ENCODE measurements at regions not wholly inside any gene's neighbourhood (a gene's known extent, or its start where the extent isn't known, plus 50 kb on each side); places are given as distances from the start of the nearest gene placed in this dataset.
"Not testable (repeated sequence)": the region's sequence is repeated elsewhere in the genome, so short reads cannot be mapped to it uniquely, and the experiment has no call there.

DNA sequence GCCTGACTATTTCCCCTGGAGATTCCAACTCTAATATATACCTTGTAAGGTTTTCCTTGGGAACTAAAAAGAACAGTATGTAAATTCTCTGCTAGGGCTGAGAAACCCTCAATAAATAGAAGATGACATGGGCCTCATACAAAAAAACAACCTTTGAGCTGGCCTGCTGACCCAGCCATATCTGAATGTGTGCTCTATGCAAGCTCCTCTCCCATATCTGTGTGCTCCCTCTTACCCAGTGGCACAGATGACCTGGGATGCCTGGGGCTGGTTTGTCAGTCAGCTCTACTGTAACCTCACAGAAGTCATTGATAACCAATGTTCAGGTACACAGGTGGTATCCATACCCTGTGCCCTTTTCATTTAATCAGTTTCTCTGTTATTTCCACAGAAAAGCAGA lies 329.2 kb downstream of the SEC16B start:
- H3K4me3 Mint-ChIP-seq: no peak overlapping the region
- H3K27me3 Mint-ChIP-seq (ENCODE audit: low read depth): no peaks in the 10 kb centered on the region
- CTCF ChIA-PET: no interaction called here
- intact Hi-C loops (cut with micrococcal nuclease): no loop called here
- no peaks in the 10 kb centered on the region for H3K36me3 Mint-ChIP-seq (ENCODE audit: low read depth)
- H3K4me1 Mint-ChIP-seq (ENCODE audit: low read depth): no peaks in the 10 kb centered on the region
- DNase-seq: no peak
- peaks cover 1% of the 10 kb centered on the region for H3K9me3 Mint-ChIP-seq
- H3K27ac Mint-ChIP-seq: no peak overlapping the region

DNA sequence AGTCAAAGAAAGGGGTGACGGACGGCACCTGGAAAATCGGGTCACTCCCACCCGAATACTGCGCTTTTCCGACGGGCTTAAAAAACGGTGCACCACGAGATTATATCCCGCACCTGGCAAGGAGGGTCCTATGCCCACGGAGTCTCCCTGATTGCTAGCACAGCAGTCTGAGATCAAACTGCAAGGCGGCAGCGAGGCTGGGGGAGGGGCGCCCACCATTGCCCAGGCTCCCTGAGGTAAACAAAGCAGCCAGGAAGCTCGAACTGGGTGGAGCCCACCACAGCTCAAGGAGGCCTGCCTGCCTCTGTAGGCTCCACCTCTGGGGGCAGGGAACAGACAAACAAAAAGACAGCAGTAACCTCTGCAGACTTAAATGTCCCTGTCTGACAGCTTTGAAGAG lies 335.7 kb downstream of the SEC16B start:
- H3K4me3 Mint-ChIP-seq; H3K36me3 Mint-ChIP-seq (ENCODE audit: low read depth); H3K27me3 Mint-ChIP-seq (ENCODE audit: low read depth); DNase-seq; H3K27ac Mint-ChIP-seq; H3K9me3 Mint-ChIP-seq; CTCF ChIA-PET; H3K4me1 Mint-ChIP-seq (ENCODE audit: low read depth); intact Hi-C loops (cut with micrococcal nuclease): not testable (repeated sequence)

DNA sequence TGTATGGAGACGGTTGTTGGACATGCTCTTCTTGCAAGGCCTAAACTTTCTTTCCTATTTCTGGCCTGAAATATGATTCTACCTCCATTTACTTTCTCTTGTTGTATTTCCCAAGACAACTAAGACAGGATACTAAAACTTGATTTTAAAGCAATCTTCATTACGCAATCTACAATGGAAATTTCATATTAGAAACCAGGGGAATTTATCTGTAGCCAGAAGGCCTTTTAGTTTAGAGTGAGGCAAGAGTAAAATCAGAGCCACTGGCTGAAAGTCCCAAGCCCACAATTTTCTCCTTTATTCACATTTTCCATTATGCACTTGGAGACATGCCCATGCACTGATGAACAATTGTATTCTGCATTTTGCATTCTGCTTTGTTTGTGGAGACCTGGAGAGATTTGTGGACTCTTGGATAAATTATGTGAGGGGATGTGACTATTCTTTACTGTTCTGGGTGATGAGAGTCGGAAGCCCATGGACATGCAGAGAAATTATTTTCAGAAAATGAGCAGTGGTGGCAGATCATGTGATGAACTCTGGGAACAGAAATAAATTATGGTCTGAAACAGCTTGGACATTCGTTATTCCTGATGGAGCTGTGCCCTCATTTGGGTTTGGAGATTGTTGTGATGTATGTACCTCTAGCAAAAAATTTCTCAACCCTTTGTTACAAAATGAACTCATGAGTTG lies 336.8 kb downstream of the SEC16B start:
- H3K4me3 Mint-ChIP-seq: no peak overlapping the region
- H3K27ac Mint-ChIP-seq: no peak overlapping the region
- no peaks in the 10 kb centered on the region for H3K4me1 Mint-ChIP-seq (ENCODE audit: low read depth)
- H3K27me3 Mint-ChIP-seq (ENCODE audit: low read depth): no peaks in the 10 kb centered on the region
- no peaks in the 10 kb centered on the region for H3K36me3 Mint-ChIP-seq (ENCODE audit: low read depth)
- intact Hi-C loops (cut with micrococcal nuclease): no loop called here
- H3K9me3 Mint-ChIP-seq: peaks cover 8% of the 10 kb centered on the region
- CTCF ChIA-PET: no interaction called here
- DNase-seq: no peak

DNA sequence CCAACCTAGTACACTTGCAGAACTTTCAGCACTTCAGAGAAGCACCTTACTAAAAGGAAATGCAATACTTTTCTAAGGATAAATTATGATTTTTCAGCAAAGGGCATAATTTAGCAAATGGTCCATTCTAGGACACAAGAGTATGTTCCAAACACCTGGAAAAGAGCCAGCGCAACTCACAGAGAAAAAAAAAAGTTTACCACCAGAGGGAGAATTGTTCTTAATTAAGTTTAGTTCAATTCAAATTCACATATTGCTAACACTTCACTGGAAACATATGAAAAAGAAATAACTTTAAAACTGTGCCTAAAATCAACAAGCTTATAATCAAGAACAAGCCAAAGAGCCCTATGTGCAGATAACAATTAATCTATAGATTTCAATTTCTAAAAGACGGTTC lies 338.1 kb downstream of the SEC16B start:
- no peak overlapping the region for H3K27ac Mint-ChIP-seq
- intact Hi-C loops (cut with micrococcal nuclease): no loop called here
- no peak for DNase-seq
- no peak overlapping the region for H3K4me3 Mint-ChIP-seq
- H3K4me1 Mint-ChIP-seq (ENCODE audit: low read depth): no peaks in the 10 kb centered on the region
- no peaks in the 10 kb centered on the region for H3K27me3 Mint-ChIP-seq (ENCODE audit: low read depth)
- H3K36me3 Mint-ChIP-seq (ENCODE audit: low read depth): no peaks in the 10 kb centered on the region
- peaks cover 7% of the 10 kb centered on the region for H3K9me3 Mint-ChIP-seq
- CTCF ChIA-PET: no interaction called here

DNA sequence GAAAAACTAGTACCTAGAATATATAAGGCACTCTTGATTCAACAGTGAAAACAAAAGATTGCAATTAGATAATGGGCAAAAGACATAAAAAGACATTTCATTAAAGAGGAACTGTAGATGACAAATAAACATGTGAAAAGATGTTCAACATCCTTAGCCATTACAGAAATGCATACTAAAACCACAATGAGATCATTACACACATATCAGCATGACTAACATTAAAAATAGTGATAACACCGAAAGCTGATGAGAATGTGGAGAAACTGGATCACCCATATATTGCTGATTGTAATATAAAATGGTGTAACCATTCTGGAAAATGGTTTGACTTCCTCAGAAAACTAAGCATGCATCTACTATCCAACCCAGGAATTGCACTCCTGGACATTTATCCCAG lies 340.3 kb downstream of the SEC16B start:
- no peak overlapping the region for H3K4me3 Mint-ChIP-seq
- CTCF ChIA-PET: no interaction called here
- H3K4me1 Mint-ChIP-seq (ENCODE audit: low read depth): no peaks in the 10 kb centered on the region

DNA sequence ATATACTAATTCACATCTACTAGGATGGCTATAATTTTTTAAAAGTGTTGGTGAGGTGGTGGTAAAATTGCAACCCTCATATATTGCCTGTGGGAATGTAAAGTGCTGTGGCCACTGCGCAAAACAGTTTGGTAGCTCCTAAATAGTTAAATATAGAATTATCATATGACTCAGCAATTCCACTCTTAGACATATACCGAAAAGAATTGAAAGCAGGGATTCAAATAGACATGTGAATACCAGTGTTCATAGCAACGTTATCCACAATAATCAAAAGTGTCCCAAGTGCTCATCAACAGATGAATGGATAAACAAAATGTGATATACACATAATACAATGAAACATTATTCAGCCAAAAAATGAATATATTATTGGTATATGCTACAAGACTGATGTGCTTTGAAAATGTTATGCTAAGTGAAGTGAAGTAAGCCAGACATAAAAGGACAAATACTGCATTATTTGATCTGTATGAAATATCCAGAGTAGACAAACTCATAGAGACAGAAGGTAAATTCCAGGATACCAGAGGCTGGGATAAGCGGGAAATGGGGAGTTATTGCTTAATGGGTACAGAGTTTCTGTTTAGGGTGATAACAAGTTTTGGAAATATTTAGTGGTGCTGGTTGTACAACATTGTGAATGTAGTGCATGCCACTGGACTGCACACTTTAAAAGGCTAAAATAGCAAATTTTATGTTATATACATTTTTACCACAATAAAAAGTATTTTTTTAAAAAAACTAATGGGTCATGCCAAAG lies 342.5 kb downstream of the SEC16B start:
- Mint-ChIP-seq H3K4me3 (no peak overlapping the region), H3K36me3 (ENCODE audit: low read depth) (no peaks in the 10 kb centered on the region), H3K27me3 (ENCODE audit: low read depth) (no peaks in the 10 kb centered on the region), H3K9me3 (peaks cover 6% of the 10 kb centered on the region), H3K27ac (no peak overlapping the region), H3K4me1 (ENCODE audit: low read depth) (no peaks in the 10 kb centered on the region)
- intact Hi-C loops (cut with micrococcal nuclease): no loop called here
- CTCF ChIA-PET: no interaction called here
- DNase-seq: no peak

More for the DNA sequence above, 340.3 kb downstream of the SEC16B start:
- Mint-ChIP-seq H3K36me3 (ENCODE audit: low read depth) (no peaks in the 10 kb centered on the region), H3K27ac (no peak overlapping the region), H3K9me3 (peaks cover 7% of the 10 kb centered on the region), H3K27me3 (ENCODE audit: low read depth) (no peaks in the 10 kb centered on the region)
- no peak for DNase-seq
- intact Hi-C loops (cut with micrococcal nuclease): no loop called here

DNA sequence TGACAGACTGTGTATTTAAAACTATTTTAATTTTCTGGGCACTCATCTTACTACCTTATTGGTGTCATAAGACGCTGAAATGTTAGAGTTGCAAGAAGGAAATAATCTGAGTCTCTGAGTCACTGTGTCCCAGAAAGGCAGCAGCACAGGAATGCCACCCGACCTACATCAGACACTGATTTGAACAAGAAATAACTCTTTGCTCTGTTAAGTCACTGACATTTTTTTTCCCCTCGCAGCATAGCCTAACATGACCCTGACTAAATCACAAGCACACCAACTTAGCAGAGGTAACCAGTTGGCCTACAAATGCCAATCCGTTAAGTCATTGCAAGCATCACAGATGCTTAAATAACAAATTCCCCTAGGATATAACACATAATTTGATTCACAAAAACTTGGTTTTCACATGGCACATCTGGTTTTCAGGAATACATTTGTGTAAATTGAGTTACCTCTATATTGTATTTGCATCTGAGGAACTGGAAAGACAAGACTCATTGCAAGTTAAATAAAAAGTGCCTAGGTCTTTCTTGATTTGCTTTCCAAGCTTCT lies 349.1 kb downstream of the SEC16B start:
- Mint-ChIP-seq H3K36me3 (ENCODE audit: low read depth) (no peaks in the 10 kb centered on the region), H3K27me3 (ENCODE audit: low read depth) (no peaks in the 10 kb centered on the region), H3K4me3 (no peak overlapping the region), H3K27ac (no peak overlapping the region), H3K4me1 (ENCODE audit: low read depth) (no peaks in the 10 kb centered on the region), H3K9me3 (peaks cover 3% of the 10 kb centered on the region)
- DNase-seq: no peak
- CTCF ChIA-PET: no interaction called here
- intact Hi-C loops (cut with micrococcal nuclease): no loop called here

DNA sequence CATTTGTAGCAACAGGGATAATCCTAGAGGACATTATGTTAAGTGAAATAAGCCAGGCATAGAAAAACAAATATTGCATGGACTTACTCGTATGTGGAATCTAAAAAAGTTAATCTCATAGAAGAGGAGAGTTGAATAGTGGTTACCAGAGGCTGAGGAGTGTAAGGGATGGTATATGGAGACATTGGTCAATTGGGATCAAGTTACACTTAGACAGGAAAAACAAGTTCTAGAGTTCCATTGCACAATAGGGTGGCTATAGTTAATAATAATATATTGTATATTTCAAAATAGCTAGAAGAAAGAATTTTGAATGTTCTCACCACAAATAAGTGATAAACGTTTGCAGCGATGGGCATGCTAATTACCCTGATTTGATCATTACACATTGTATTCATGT lies 354.6 kb downstream of the SEC16B start:
- CTCF ChIA-PET: no interaction called here
- Mint-ChIP-seq H3K4me1 (ENCODE audit: low read depth) (no peaks in the 10 kb centered on the region), H3K4me3 (no peak overlapping the region), H3K27me3 (ENCODE audit: low read depth) (no peaks in the 10 kb centered on the region), H3K27ac (no peak overlapping the region), H3K36me3 (ENCODE audit: low read depth) (no peaks in the 10 kb centered on the region), H3K9me3 (peaks cover 3% of the 10 kb centered on the region)
- intact Hi-C loops (cut with micrococcal nuclease): no loop called here
- DNase-seq: no peak

DNA sequence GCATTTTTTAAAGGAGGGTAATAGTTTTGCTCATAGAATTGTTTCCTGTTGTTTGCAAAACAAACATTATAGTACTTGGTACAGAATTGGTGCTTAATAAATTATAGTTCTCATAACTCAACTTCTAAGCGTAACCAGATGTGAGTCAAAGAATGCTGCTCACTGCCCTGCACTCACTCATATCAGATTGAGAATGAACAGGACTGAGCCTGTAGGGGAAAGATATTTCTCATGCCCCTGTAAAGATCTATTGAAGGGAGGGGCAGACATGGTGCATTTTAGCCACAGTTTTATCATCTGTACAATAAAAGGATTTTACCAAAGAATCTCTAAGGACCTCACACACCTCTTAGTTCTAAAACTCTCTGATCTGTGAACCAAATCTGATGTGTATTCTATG lies 358.5 kb downstream of the SEC16B start:
- H3K4me1 Mint-ChIP-seq (ENCODE audit: low read depth): no peaks in the 10 kb centered on the region

DNA sequence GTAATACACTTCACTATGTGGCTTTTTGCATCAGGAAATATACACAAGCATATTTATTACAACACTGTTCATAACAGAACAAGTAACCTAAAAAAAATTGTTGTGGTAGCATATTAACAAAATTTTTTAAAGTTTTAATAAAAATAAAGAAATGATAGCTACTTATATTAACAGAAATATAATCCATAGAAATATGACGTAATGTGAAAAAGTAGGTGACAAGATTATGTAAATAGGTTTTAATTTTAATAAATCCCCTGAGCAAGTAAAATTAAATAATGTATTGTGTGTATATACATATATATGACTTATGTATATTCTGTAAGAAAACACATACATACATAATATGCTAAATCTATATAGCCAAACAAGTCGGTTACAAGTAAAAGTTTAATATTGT lies 359.9 kb downstream of the SEC16B start:
- intact Hi-C loops (cut with micrococcal nuclease): no loop called here
- Mint-ChIP-seq H3K4me1 (ENCODE audit: low read depth) (no peaks in the 10 kb centered on the region), H3K36me3 (ENCODE audit: low read depth) (no peaks in the 10 kb centered on the region), H3K27ac (no peak overlapping the region), H3K27me3 (ENCODE audit: low read depth) (no peaks in the 10 kb centered on the region), H3K9me3 (peaks cover under 1% of the 10 kb centered on the region), H3K4me3 (no peak overlapping the region)
- no peak for DNase-seq
- CTCF ChIA-PET: no interaction called here

More for the DNA sequence above, 358.5 kb downstream of the SEC16B start:
- Mint-ChIP-seq H3K27me3 (ENCODE audit: low read depth) (no peaks in the 10 kb centered on the region), H3K27ac (no peak overlapping the region), H3K36me3 (ENCODE audit: low read depth) (no peaks in the 10 kb centered on the region), H3K9me3 (no peaks in the 10 kb centered on the region), H3K4me3 (no peak overlapping the region)
- intact Hi-C loops (cut with micrococcal nuclease): no loop called here
- CTCF ChIA-PET: no interaction called here
- DNase-seq: no peak

DNA sequence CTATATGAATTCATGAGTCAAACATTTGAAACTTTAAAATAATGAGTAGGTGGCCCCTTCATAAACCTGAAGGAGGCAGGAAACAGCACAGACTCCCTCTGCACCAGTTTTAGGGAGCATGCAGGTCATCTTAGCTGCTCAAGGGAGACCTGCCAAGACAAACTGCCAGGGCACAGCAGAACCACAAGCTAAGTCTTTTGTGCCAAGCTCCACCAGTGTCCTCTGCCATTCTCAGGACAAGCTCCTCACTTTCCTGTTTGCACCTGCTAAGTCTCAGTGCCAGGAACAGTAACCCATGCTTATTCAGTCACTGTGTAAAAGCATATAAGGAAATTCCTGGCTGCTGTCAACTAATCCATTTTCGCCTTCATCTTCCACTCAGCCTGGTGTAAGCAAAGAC lies 368.9 kb downstream of the SEC16B start:
- Mint-ChIP-seq H3K4me3 (no peak overlapping the region), H3K27ac (no peak overlapping the region), H3K27me3 (ENCODE audit: low read depth) (no peaks in the 10 kb centered on the region), H3K9me3 (peaks cover 8% of the 10 kb centered on the region), H3K4me1 (ENCODE audit: low read depth) (no peaks in the 10 kb centered on the region), H3K36me3 (ENCODE audit: low read depth) (no peaks in the 10 kb centered on the region)
- DNase-seq: no peak
- intact Hi-C loops (cut with micrococcal nuclease): no loop called here
- CTCF ChIA-PET: no interaction called here

DNA sequence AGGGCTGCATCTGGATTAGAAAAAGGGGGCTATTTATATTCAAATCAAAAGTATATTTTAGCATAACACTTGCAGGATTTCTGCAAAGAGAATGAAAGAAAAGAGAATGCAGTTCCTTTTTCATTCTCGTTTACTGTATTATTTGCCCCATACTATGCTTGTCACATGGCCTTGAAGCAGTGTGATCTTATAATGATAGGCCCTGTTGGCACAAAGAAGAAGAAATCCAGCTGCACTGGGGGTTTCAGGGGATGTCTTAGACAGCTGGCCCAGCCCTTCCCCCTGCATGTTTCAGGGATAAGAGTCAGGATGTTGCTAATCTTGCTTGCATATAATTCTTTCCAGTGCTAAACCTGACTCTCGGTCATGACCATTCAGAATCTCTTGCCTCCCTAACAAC lies 369.5 kb downstream of the SEC16B start:
- DNase-seq: no peak
- no peak overlapping the region for H3K27ac Mint-ChIP-seq
- CTCF ChIA-PET: no interaction called here
- H3K4me3 Mint-ChIP-seq: no peak overlapping the region
- H3K27me3 Mint-ChIP-seq (ENCODE audit: low read depth): no peaks in the 10 kb centered on the region
- H3K9me3 Mint-ChIP-seq: peaks cover 8% of the 10 kb centered on the region
- intact Hi-C loops (cut with micrococcal nuclease): no loop called here
- no peaks in the 10 kb centered on the region for H3K36me3 Mint-ChIP-seq (ENCODE audit: low read depth)
- H3K4me1 Mint-ChIP-seq (ENCODE audit: low read depth): no peaks in the 10 kb centered on the region

DNA sequence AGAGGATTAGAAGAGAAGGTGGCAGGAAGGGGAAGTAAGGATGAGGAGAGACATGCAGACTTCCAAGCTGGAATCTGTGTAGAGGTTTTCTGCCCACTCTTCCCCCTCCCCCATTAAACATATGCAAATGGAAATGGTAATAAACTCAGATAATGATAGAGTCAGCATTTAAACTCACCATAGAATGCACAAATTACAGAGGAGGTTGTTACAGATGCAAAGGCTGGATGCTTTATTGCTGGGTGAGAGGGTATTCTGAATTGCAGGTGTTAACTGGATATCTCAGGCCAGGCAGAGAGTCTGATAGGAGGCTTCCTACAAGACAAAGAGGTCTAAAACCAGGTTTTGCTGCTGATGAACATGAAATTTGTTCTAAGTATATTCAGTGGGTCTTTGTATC lies 372.5 kb downstream of the SEC16B start:
- no peak for DNase-seq
- CTCF ChIA-PET: no interaction called here
- intact Hi-C loops (cut with micrococcal nuclease): no loop called here
- Mint-ChIP-seq H3K9me3 (peaks cover 1% of the 10 kb centered on the region), H3K27ac (no peak overlapping the region), H3K4me3 (no peak overlapping the region), H3K36me3 (ENCODE audit: low read depth) (no peaks in the 10 kb centered on the region), H3K27me3 (ENCODE audit: low read depth) (no peaks in the 10 kb centered on the region), H3K4me1 (ENCODE audit: low read depth) (no peaks in the 10 kb centered on the region)

Data from activated naive CD4-positive, alpha-beta T cell treated with anti-CD3 and anti-CD28 coated beads for 36 hours (primary cell).